Gastroesophageal sphincter (tissue), 4 donors: ENCODE measurements at regions not wholly inside any gene's neighbourhood (a gene's known extent, or its start where the extent isn't known, plus 50 kb on each side); places are given as distances from the start of the nearest gene placed in this dataset.
"Not testable (repeated sequence)": the region's sequence is repeated elsewhere in the genome, so short reads cannot be mapped to it uniquely, and the experiment has no call there.

Source experiments
- ATAC-seq: fragments of 150-250 bp; one replicate; pipeline ENCODE4 v1.9.1; 2016; ENCODE audit warnings: mild to moderate bottlenecking, moderate library complexity
- H3K27ac ChIP-seq, 4 donors: fragments of 200-600 bp; sonication (generic) in 3 of 4; 1 replicate in 3 of 4; 2 replicates in 1 of 4; pipeline ENCODE4 v1.5.1; 2016 to 2019
- H3K27me3 ChIP-seq: fragments of 200-600 bp; sonication (generic); one replicate; pipeline ENCODE4 v1.5.1; 2019
- H3K36me3 ChIP-seq, 2 donors: fragments of 200-600 bp; sonication (generic); one replicate each; pipeline ENCODE4 v1.5.1; 2019; ENCODE audit warnings: control low read depth in 1 of 2
- H3K4me1 ChIP-seq, 3 donors: fragments of 200-600 bp; sonication (generic); 1 replicate in 2 of 3; 2 replicates in 1 of 3; pipeline ENCODE4 v1.5.1; 2016 to 2019; ENCODE audit warnings: control low read depth in 2 of 3
- H3K4me3 ChIP-seq, 2 donors: fragments of 200-600 bp; sonication (generic); one replicate each; pipeline ENCODE4 v1.5.1; 2019; ENCODE audit warnings: mild to moderate bottlenecking in 1 of 2, moderate library complexity in 1 of 2
- H3K9me3 ChIP-seq, 3 donors: fragments of 200-600 bp; sonication (generic); one replicate each; pipeline ENCODE4 v1.5.1; 2017 to 2019; ENCODE audit warnings: control low read depth in 2 of 3
- CTCF ChIP-seq, 4 experiments: fragments of 200-600 bp in 2 of 4; fragments of 450-650 bp in 2 of 4; sonication (generic) in 1 of 4; IDR thresholded peaks; one replicate each; pipeline ENCODE4 v1.5.1; 2017 to 2019; ENCODE audit warnings: antibody characterized with exemption in 4 of 4, mild to moderate bottlenecking in 2 of 4, moderate library complexity in 2 of 4
- EP300 ChIP-seq: sonication (generic); formaldehyde crosslinking; IDR thresholded peaks from one replicate; pipeline ENCODE4 v1.6.1; 2017; ENCODE audit warnings: antibody characterized with exemption, mild to moderate bottlenecking
- POLR2A ChIP-seq, 2 donors: fragments of 450-650 bp; IDR thresholded peaks; one replicate each; pipeline ENCODE4 v1.6.1; 2017; ENCODE audit warnings: antibody characterized with exemption in 2 of 2, mild to moderate bottlenecking in 2 of 2, moderate library complexity in 1 of 2
- POLR2AphosphoS5 ChIP-seq: sonication (generic); formaldehyde crosslinking; IDR thresholded peaks from one replicate; pipeline ENCODE4 v1.6.1; 2017; ENCODE audit warnings: antibody characterized with exemption
- WGBS, 2 donors: methylation state at CpG; one replicate each; pipeline ENCODE4 v1.1.5; 2018; ENCODE audit warnings: low coverage in 1 of 2; 5-methylcytosine and 5-hydroxymethylcytosine counted together

GRCh38 chr9:22508354-22508753 is 61.7 kb downstream of the DMRTA1 start:
- H3K9me3 ChIP-seq, H3K36me3 ChIP-seq, H3K27me3 ChIP-seq, H3K4me3 ChIP-seq, H3K4me1 ChIP-seq, H3K27ac ChIP-seq, ATAC-seq: not testable (repeated sequence)
- WGBS, 2 donors, result 70% methylated on average over 2 of the region's 6 CpGs; no CpG with 5 or more reads in 1 of the 2 donors

GRCh38 chr9:22508790-22509189 is 62.2 kb downstream of the DMRTA1 start:
- H3K36me3 ChIP-seq, result no peaks in the 10 kb centered on the region
- 90 to 94% methylated on average over 3 to 10 of the region's 11 CpGs for WGBS, 2 donors
- ATAC-seq, result no peak
- no peak overlapping the region for H3K4me3 ChIP-seq
- no peak overlapping the region for H3K27ac ChIP-seq
- no peak for TF ChIP-seq POLR2A (IDR thresholded peaks at IDR 0.05)
- TF ChIP-seq CTCF (IDR thresholded peaks at IDR 0.05), result no peak
- no peak for TF ChIP-seq EP300
- TF ChIP-seq POLR2AphosphoS5, result no peak
- no peaks in the 10 kb centered on the region for H3K9me3 ChIP-seq
- H3K27me3 ChIP-seq, result no peaks in the 10 kb centered on the region
- no peaks in the 10 kb centered on the region for H3K4me1 ChIP-seq

- H3K4me3 ChIP-seq, result no peak overlapping the region
- H3K27ac ChIP-seq, result no peak overlapping the region
- 77 to 90% methylated on average over 2 to 3 of the region's 3 CpGs for WGBS, 2 donors
- no peaks in the 10 kb centered on the region for H3K27me3 ChIP-seq
- TF ChIP-seq CTCF (IDR thresholded peaks at IDR 0.05) (no peak), POLR2A (IDR thresholded peaks at IDR 0.05) (no peak), POLR2AphosphoS5 (no peak), EP300 (no peak)
- no peaks in the 10 kb centered on the region for H3K9me3 ChIP-seq
- no peaks in the 10 kb centered on the region for H3K4me1 ChIP-seq
- H3K36me3 ChIP-seq, result no peaks in the 10 kb centered on the region
- ATAC-seq, result no peak
Measured at GRCh38 chr9:22512495-22512894, 65.9 kb downstream of the DMRTA1 start.

GRCh38 chr9:22514871-22515270 is 68.2 kb downstream of the DMRTA1 start:
- no peak overlapping the region for H3K27ac ChIP-seq
- no peaks in the 10 kb centered on the region for H3K4me1 ChIP-seq
- H3K9me3 ChIP-seq, result no peaks in the 10 kb centered on the region
- ATAC-seq, result no peak
- no peaks in the 10 kb centered on the region for H3K27me3 ChIP-seq
- no peak overlapping the region for H3K4me3 ChIP-seq
- TF ChIP-seq EP300, result no peak
- no peaks in the 10 kb centered on the region for H3K36me3 ChIP-seq

GRCh38 chr9:22522206-22522740 is 75.6 kb downstream of the DMRTA1 start:
- Histone ChIP-seq H3K9me3 (no peaks in the 10 kb centered on the region), H3K27ac (no peak overlapping the region), H3K27me3 (no peaks in the 10 kb centered on the region), H3K36me3 (no peaks in the 10 kb centered on the region), H3K4me1 (peaks cover 0 to 6% (median 4%) of the 10 kb centered on the region in 3 donors), H3K4me3 (no peak overlapping the region)
- 14 to 24% methylated on average over 5 of the region's 5 CpGs for WGBS, 2 donors
- TF ChIP-seq POLR2A (IDR thresholded peaks at IDR 0.05), result no peak
- TF ChIP-seq POLR2AphosphoS5, result no peak
- TF ChIP-seq CTCF (IDR thresholded peaks at IDR 0.05), result no peak
- TF ChIP-seq EP300, result no peak
- ATAC-seq, result no peak

GRCh38 chr9:22528485-22528884 is 81.9 kb downstream of the DMRTA1 start:
- ATAC-seq, result no peak
- H3K4me3 ChIP-seq, result no peak overlapping the region
- no peak overlapping the region for H3K27ac ChIP-seq
- TF ChIP-seq EP300 (no peak), POLR2A (IDR thresholded peaks at IDR 0.05) (no peak), CTCF (IDR thresholded peaks at IDR 0.05) (peak in 3 of 4 experiments; percentile 8 to 37 (median 26))
- no peaks in the 10 kb centered on the region for H3K36me3 ChIP-seq
- H3K9me3 ChIP-seq, result no peaks in the 10 kb centered on the region
- H3K27me3 ChIP-seq, result no peaks in the 10 kb centered on the region
- 26 to 34% methylated on average over 2 of the region's 2 CpGs for WGBS, 2 donors
- no peaks in the 10 kb centered on the region for H3K4me1 ChIP-seq
